CD1c-positive myeloid dendritic cell (primary cell): ENCODE measurements at regions not wholly inside any gene's neighbourhood (a gene's known extent, or its start where the extent isn't known, plus 50 kb on each side); places are given as distances from the start of the nearest gene placed in this dataset.

ENCODE experiments used
- DNase-seq: peaks from one replicate; pipeline ENCODE4 v3.0.0-alpha.2; 2016; ENCODE audit errors: extremely low spot score

DNA sequence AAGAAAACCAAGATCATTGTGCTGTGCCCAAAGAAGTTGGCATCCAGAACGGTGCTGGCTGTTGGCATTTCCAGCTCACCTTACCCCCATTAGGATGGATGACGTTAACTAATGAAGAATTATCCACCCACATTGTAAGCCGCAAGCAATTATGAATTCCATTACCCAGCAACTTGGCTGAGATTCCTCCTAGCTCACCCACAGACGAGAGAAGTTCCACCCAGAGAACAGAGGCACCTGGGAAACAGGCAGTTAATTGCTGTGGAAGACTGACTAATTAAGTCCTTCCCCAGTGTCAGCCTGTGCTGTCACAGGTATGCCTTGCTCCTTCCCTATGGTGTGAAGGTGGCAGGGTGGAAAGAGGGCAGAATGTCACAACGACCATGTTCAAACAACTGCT, 456.2 kb upstream of the CDH5 start:
- DNase-seq = no peak

DNA sequence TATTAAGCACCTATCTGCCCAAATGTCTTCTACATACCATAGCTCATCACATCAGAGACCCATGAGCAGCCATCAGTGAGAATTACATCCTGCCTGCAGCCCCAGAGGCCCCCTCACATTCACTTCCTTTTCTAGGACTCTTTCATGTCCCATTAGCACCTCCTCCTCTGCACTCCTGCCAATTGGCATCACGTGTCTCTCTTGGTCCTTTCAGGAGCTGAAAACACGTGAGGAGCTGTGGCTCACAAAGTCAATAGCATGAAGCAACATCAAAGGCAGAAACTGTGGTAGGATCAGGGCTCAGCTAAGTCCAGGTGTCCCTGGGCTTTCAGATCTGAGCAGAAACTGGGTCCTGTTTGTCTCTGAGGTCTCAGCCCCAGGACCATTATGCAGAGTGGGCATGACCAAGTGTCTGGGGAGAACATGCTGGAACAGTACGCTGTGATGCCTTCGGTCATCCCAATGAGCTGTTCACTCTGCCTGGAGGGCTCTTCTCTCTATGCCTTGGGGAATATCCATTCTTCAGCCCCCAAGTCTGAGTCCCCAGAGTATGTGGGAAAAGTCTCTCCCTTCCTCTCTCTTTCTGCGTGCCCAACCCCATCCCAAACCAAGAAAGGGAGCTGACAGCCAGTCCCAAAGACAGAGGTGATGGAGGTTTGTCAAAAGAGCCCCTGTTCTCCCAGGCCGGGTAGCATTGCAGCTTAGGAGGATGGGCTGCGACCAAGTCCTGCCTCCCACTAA, 457.0 kb upstream of the CDH5 start:
- DNase-seq = no peak

DNA sequence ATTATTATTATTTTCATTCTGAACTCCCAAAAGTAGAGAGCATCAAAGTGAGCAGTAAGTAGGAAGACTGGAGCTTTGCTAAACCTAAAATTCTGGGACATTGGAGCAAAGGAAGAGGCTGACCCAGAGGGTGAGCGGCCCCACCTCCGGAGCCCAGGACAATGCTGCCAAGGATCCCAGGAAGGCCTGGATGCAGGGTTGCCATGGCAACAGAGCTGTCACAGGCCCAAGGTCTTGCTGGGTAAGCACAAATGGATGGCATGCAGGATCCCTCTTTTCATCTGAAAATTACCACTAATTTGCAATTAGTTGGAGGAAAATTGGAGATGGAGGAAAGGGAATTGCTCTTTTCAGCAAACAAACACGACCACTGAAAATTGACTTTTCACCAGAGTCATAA, 457.9 kb upstream of the CDH5 start:
- DNase-seq = no peak

DNA sequence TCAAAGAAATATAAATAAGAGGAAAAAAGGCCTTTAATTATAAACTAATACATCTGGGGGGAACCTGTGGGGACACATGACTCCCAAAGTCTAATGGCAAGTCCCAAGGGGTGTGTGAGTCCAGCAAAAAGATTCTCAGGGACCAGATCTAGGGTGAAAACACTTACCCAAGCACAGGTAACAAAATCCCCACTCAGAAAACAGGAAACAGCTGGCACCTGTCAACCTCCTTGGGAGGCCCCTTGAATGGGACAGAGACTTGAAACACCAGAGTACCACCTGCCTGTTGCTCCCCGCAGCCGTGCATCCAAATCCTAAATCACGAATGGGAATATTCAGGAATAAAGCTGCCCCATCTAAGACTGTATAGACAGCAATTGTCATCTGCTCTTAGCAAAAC, 461.2 kb upstream of the CDH5 start:
- no peak for DNase-seq

DNA sequence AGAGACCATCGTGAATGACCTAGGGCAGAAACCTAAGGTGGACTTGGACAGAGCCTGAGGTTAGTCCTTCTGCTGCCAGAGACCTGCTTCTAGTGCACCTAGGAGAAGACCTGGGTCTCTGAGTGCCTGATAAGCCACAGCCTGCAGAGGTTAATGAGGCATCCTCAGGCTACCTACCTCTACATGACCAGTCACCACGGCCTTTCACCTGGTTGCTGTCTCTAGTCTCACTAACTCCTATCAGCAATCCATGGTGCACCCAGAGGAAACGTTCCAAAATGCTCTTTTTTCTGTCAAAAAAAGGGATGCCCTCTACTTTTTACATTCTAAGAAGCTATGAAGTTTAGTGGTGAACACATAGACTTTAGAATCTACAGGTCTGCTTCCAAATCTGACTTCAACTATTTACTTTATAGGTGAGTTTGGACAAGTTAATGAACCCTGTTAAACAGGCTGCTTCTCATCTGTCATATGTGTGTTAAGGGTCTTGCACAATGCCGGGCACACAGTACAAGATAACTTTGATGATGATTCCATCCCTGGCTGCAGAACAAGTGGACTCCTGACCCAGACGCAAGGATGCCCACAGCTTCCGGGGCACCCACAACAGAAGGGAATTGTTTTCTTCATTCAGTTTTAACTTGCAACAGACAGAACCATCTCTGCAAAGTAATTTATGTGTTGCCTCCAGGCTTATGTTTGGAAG, 469.9 kb upstream of the CDH5 start:
- no peak for DNase-seq

DNA sequence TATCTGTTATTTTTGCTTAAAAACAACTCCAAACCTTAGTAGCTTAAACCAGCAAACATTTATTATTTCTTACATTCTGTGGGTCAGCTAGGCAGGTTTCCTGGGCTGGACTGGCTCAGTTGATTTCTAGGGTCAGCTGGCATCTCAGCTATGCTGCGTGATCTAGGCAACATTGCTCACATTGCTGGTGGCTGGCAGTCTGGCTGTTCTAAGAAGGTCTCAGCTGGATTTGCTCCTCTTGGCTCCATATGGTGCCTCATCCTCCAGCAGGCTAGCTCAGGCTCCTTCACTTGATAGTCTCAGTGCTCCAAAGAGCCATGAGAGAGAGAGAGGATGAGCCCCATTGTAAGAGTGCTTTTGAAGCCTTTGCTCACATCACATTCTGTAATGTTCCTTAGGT, 470.6 kb upstream of the CDH5 start:
- DNase-seq = no peak

DNA sequence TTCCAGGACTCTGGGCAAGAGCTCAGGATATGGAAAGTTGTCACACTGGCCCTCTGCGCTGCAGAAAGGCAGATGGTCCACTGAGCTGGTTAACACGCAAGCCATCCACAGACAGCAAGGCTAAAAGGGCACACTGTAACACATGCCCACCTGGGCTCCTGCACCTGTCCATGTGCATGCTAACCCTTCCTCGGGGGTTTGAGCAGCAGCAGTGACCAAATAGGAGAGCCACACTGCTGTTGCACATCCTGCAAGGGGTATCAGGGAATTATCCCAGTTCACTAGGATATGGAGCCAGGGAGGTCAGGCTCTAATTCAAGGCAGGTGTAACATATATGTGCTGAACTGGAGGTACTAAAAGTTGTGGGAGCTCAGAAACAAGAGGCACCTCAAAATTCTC, 471.0 kb upstream of the CDH5 start:
- no peak for DNase-seq

DNA sequence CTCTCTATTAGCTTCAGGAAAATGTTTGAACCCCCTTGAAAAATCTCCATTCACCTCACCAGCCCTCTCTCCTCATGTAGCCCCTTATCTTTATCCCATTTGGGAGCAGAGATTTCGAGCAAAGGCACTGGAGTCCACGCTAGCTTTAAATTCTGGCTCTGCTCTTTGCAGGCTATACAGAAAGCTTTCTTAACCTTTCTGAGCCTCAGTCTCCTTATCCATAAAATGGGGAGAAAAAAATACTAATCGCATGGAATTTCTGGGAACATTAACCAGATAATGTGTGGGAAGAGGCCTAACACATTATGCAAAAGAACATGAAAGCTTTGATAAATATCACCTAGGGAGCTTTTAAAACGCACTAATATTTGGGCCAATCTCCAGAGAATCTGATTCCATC, 476.3 kb upstream of the CDH5 start:
- DNase-seq = no peak

DNA sequence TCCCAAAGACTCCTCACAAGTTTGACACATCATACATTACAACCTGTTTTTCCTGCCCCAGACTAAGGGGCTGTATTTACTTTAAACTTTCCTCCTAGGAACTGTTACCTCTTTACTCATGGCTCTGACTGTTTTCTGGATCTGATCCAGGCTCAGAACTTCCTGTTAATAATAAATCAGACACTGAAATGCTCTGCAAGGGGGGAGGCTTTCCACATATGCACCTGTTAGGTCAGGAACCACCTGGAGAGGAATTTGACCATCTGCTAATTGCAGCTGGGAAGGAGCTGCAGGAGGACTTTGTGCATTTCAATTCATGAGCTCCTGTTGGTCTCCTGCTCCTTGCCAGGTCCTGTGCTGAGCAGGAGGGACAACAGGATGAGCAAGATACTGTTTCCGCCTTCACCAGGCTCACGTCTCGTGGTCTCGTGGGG, 476.9 kb upstream of the CDH5 start:
- DNase-seq = no peak

DNA sequence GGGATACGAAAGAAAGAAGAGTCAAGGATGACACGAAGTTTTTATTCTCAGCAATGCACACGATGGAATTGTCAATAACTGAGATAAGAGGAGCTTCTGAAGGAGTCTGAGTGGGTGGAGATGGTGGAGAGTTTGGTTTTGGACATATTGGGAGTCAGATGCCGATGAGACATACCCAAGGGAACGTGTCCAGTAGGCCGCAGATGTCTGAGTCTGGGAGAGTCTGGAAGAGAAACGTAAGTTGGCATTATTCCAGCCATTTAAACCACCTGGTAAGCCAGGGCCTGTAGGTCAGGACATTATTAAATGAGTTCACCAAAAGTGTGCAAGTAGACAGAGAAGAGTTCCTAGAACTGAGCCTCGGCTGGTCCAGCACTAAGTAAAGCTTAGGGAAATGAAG, 478.3 kb upstream of the CDH5 start:
- DNase-seq = no peak

DNA sequence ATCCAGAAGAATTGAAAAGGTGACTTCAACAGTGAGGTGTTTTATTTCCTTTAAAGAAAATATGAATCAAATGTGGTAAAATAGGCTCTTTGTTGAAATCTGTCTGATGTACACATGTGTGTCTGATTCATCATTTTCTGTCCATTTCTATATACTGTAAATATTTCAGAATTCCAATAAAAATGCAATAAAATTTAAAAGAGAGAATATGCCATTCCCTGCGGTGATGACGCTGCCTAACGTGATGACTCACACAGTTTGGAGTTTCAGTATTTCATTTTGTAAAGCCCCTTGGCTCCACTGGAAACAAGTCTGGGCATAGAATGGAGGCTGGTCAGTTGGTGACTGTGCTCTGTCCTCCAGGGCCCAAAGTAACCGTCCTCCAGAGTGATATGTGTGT, 482.5 kb upstream of the CDH5 start:
- no peak for DNase-seq

DNA sequence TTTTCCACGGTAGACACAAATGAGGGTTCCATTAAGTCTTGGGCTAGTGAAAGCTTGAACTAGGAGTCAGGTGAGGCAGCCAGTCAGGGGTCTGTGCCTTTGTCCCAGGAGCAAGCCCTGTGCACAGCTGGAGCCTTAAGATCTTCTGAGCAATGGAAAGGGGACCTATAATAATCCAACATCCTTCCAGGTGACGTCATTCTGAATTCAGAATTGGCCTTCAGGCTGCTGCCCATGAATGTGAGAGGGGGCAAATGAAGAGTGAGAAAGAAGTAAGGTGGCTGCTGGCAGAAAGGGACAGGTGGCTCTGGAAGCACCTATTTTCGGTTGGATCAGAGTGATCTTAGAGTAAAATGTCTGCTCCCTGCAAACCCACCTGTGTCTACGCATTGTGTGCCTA, 488.1 kb upstream of the CDH5 start:
- DNase-seq = no peak

DNA sequence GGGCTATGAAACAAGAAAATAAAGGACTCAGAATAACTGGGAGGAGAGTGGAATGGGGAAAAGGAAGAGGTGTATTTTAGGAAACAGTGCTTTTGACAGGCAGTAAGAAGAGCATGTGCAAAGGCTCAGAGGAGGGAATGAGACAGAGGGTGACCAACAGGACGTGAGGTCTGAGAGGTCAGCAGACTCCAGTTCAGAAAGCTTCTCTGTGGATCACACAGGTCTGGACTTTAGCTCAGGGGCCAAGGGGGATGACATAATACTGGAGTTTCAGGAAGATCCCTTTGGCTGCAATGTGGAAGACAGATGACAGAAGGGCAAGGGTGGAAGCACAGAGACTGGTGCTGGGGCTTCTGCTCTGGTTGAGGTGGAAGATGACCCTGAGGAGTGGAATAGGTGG, 489.9 kb upstream of the CDH5 start:
- DNase-seq = no peak

DNA sequence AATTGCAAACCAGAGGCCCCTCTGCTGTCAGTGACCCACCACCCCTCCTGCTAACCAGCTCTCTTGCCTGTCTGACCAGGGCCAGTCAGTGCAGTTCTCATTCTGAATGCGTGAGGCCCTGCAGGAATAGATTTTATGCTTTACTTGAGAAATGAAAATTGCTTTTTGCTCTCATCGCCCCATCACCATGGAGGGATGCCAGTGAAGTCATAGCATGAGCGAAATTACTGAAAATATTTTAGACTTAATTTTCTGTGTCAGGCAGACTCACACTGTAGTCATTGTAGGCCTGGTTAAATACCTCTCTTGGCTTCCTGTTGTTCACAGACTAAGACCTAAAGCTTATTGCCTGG, 490.5 kb upstream of the CDH5 start:
- no peak for DNase-seq

DNA sequence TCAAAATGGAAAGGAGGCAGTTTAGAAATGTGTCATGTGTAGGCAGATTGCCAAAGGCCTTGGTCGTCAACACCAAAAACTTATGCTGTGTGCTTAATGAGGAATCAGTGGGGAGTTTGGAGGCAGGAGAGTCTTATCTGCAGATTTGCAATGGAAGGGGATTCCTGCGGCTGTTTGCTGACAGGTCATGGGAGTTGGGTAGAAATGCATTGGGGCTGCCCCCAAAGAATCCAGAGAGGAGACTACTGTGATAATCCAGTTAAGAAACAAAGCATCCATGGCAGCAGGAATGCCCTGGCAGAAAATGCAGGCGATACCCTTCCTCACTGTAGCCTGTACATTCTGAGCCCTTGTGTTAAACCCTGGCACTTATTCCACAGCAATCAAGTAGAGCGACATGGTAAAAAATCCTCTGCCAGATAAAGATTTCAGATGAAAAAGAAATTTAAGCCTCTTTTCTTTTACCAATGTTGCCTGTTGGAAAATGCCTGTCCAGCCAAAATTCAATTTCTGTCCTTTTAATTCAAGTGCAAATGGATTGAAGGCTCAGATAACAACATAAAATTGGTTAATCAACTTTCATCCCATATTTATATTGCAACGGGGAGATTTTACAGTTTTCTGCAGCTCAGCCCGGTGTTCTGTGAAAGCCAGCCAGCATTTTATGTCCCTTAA, 491.0 kb upstream of the CDH5 start:
- DNase-seq = no peak

DNA sequence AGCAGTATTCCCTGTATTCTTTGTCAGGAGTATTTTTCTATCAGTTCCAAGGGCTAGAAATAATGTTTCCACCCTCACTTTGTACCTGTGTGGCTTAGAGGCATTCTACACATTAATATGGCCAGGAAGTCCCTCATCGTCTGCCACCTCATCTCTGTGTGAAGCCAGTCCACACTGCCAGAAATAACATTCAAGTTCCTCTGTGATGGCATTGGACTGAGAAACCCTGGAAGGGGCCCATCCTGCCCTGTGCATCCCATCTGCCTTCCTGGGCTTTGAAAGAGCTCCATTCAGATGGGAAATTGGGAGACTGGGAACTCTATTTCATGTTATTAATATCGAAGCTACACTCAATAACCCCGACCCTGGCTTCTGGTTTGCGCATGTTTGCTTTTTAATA, 497.2 kb upstream of the CDH5 start:
- no peak for DNase-seq

DNA sequence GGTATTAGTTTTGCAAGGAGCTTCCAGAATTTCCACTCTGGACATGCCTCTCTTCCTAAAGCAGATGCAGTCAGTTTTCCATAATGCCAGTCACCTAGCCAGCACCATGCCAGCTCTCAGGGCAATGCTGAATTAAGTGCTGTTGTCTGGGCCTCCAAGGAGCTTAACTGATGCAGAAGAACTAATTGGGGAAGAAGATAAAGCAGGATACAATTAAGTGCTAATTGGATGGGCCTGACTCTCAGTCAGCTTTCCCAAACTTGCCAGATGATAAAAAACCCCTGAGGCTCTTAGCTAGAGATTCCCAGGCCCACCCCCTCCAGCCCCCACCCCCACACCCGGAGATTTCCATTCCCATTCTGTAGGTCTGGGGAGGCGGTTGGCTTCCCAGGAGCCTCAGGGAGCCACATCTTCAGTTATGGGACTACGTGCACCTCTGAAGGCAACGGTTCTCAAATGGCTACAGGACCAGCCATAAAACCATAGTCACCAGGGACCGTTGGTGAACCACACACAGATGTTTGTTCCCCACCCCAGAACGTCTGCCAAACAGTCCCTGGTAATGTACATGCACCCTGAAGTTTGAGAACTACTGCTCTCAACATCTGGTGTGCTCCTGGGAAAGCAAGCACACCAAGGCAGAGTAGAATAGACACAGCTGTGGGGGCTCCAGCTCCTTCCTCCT, 499.1 kb upstream of the CDH5 start:
- DNase-seq = no peak

DNA sequence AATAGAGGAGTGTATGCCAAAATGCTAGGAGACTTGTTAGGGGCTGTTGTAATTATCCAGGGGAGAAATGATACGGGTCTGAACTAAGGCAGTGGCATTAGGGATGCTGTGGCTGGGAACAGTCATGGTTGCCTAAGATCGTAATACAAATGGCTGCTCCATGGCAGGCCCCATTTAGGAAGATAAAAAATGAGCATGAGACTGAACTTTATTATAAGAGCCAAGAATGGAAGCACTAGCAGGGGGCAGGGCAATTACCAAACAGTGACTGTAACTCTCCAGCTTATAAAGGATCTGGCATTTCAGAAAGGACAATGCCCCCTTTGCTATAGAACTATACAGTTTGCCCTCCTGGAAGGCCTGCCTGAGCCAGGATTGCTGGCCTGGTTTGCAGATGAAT, 503.3 kb upstream of the CDH5 start:
- DNase-seq = no peak

DNA sequence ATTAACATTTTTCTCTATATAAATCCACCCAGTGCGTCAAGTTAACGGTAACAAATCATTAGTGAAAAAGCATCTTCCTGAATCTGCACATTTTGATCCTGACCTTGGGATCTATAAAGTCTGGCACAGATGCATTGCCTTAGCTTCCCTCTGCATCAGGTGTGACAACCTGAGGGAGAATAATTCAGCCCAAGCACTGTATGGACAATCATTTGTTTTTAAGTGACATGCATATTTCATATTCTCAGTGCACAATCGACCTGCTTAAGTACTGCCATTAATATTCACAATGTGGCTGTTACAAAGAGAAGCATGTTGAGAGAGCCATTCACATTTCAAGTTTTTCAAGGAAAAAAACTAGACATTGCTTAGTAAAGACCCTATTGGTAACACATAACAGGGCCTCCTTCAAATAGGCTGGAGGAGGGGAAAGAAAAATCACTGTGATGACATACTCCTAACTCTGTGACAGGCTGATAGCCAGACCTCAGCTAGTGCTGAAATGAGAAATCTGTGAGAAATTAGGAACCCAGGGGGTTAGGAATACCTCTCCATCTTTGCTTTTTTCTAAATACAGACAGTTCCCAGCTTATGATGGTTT, 505.3 kb upstream of the CDH5 start:
- no peak for DNase-seq

DNA sequence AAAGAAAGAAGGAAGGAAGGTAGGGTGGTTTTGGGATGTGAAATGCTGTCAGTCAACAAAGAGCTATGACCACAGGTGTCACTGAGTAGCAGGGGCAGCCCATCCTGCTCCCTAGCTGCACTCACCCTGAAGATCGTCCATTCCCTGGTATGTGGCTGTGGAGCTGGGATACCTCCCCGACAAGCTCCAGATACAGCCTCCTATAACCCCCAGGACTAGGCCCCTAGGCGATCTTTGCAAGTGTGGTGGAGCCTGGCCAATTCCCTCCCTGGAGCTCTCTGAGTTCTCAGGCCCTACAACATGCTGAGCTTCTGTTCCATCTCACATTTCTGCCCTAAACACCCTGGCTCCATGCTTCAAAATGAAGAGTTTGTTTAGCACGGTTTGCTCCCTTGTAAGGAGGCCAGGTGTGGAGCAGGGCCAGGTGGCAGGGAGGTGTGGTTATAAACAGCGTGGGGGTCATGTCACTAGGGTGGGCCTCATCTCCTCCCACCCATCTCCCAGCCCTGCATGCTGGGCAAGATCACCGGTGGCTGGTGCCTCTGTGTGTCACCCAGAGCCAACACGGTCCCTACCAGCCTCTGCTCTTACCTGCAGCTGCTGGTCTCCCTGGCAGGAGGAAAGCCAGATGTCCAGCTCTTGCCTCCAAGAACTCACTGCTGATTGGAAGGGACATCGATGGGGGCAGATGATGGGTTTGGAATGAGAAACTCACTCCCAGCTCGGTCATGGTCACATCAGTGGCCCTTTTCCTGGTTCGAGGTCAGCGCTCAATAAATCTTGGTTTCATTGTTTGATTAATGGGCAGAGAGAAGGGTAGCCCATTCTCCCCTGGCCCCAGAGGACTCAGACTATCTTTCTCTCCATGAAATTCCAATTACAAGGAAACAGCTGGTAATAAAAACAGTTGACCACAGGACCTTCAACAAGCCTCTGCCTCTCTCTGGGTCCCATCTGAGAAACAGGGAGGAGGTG, 511.0 kb upstream of the CDH5 start:
- DNase-seq = no peak

DNA sequence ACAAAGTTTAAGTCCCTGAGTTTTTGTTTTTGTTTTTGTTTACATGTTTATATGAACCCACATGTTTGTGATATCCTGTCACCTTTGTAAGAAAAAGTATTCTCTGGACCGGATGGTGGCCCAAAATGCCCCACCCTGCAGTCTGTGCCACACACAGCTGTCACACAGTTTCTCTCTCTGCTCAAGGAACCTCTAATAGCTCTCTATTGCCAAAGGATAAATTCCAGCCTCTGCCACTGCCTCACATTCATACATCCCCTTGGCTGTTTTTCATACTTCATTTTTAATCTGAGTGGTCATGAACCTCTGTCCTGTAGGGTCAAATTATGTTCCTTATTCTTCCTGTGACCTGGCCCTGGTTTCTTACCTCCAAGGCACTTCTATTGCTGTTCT, 520.3 kb upstream of the CDH5 start:
- no peak for DNase-seq
